Stomach (tissue), 8 donors: ENCODE measurements at regions not wholly inside any gene's neighbourhood (a gene's known extent, or its start where the extent isn't known, plus 50 kb on each side); places are given as distances from the start of the nearest gene placed in this dataset.

Source experiments
- DNase-seq, 2 donors: peaks; one replicate each; pipeline versions ENCODE4 v3.0.0 to v3.0.0-alpha.2; 2013 to 2019
- H3K27ac ChIP-seq, 5 donors: fragments of 200-600 bp in 4 of 5; sonication (generic) in 4 of 5; one replicate each; pipeline ENCODE4 v1.5.1; 2013 to 2019; ENCODE audit warnings: mild to moderate bottlenecking in 1 of 5, moderate library complexity in 1 of 5
- H3K27me3 ChIP-seq, 3 donors: fragments of 200-600 bp; sonication (generic); one replicate each; pipeline ENCODE4 v1.5.1; 2017 to 2019; ENCODE audit warnings: mixed run types in 1 of 3
- H3K36me3 ChIP-seq, 4 donors: fragments of 200-600 bp; sonication (generic); 1 replicate in 3 of 4; 2 replicates in 1 of 4; pipeline ENCODE4 v1.5.1; 2016 to 2019
- H3K4me1 ChIP-seq, 4 donors: fragments of 200-600 bp; sonication (generic); one replicate each; pipeline ENCODE4 v1.5.1; 2016 to 2019
- H3K4me3 ChIP-seq, 4 donors: fragments of 200-600 bp; sonication (generic) in 3 of 4; one replicate each; pipeline ENCODE4 v1.5.1; 2016 to 2019; ENCODE audit warnings: mild to moderate bottlenecking in 1 of 4
- H3K9me3 ChIP-seq, 4 donors: fragments of 200-600 bp; sonication (generic); one replicate each; pipeline ENCODE4 v1.5.1; 2016 to 2019
- EP300 ChIP-seq: sonication (generic); formaldehyde crosslinking; IDR thresholded peaks from one replicate; pipeline ENCODE4 v1.6.1; 2017; ENCODE audit warnings: antibody characterized with exemption
- POLR2A ChIP-seq, 4 donors: fragments of 450-650 bp; IDR thresholded peaks; one replicate each; pipeline ENCODE4 v1.6.1; 2016; ENCODE audit warnings: antibody characterized with exemption in 4 of 4, control low read depth in 2 of 4, mild to moderate bottlenecking in 1 of 4, moderate library complexity in 1 of 4
- POLR2AphosphoS5 ChIP-seq, 3 donors: sonication (generic); formaldehyde crosslinking; IDR thresholded peaks; one replicate each; pipeline ENCODE4 v1.6.1; 2016; ENCODE audit warnings: antibody characterized with exemption in 3 of 3
- WGBS, 5 donors: extraction: QIAGEN DNeasy Blood & Tissue Kit in 3 of 5; methylation state at CpG; one replicate each; pipeline versions ENCODE4 v1.1.5 to v1.1.7; 2013 to 2018; 5-methylcytosine and 5-hydroxymethylcytosine counted together
- intact Hi-C: fragments of 100-400 bp; cut with DNase I; formaldehyde crosslinking; loops from one replicate; pipeline ENCODE4 v1.15.1; 2023; ENCODE audit warnings: low total_unique reads
- TF ChIP-seq, protein P1 (sequence below), 7 experiments: fragments of 450-650 bp in 4 of 7; fragments of 200-600 bp in 3 of 7; sonication (generic) in 3 of 7; IDR thresholded peaks; one replicate each; pipeline ENCODE4 v1.5.1; 2016 to 2019; ENCODE audit warnings: antibody characterized with exemption in 7 of 7, control low read depth in 2 of 7, mild to moderate bottlenecking in 1 of 7
- donor health status: healthy with polysubstance abuse.
- donor health status: Bipolar disorder and iron deficiency.
- donor health status: healthy.

DNA sequence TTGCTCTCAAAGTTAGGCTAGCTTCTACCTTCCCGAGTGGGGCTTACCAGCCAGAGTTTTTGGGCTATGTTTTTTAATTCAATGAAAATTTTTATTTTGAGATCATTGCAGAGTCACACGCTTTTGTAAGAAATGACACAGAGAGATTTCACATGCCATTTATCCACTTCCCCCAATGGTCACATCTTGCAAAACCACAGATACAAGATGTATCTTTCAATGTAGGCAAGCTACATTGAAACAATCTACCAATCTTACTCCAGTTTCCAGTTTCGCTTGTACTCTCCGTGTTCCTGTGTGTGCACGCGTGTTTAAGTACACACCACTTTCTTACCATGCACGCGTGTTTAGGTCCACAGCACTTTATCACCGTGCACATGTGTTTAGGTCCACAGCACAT is 89.4 kb upstream of the LEP start:
- WGBS, 5 donors, result 90 to 95% (median 92%) methylated on average over 9 of the region's 9 CpGs
- intact Hi-C loops, result no loop called here
- TF ChIP-seq EP300, result no peak
- TF ChIP-seq POLR2A (IDR thresholded peaks at IDR 0.05), result no peak
- TF ChIP-seq POLR2AphosphoS5 (IDR thresholded peaks at IDR 0.05), result no peak
- TF ChIP-seq, protein P1, sequence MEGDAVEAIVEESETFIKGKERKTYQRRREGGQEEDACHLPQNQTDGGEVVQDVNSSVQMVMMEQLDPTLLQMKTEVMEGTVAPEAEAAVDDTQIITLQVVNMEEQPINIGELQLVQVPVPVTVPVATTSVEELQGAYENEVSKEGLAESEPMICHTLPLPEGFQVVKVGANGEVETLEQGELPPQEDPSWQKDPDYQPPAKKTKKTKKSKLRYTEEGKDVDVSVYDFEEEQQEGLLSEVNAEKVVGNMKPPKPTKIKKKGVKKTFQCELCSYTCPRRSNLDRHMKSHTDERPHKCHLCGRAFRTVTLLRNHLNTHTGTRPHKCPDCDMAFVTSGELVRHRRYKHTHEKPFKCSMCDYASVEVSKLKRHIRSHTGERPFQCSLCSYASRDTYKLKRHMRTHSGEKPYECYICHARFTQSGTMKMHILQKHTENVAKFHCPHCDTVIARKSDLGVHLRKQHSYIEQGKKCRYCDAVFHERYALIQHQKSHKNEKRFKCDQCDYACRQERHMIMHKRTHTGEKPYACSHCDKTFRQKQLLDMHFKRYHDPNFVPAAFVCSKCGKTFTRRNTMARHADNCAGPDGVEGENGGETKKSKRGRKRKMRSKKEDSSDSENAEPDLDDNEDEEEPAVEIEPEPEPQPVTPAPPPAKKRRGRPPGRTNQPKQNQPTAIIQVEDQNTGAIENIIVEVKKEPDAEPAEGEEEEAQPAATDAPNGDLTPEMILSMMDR (IDR thresholded peaks at IDR 0.05), result no peak

DNA sequence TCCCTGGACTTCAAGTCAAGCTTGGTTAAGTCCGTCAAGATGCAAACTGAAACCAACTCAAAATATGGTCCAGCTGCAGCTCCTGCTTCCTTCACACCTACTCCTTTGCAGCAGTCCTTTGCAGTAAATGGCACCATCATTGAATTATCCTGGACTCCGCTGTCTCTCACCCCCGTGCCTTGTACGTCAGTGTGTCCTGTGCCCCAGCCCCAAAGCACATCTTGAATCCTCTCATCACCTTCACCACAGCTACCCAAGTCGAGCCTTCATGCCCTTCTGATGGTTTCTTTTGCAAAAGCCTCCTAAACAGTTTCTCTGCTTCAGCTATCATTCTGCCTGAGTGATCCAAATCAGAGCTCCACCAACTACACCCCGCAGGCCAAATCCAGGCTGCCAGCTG is 88.4 kb upstream of the LEP start:
- WGBS, 5 donors, result 83 to 88% (median 84%) methylated on average over 6 of the region's 6 CpGs
- no peak overlapping the region for H3K4me3 ChIP-seq
- intact Hi-C loops, result no loop called here
- no peaks in the 10 kb centered on the region for H3K9me3 ChIP-seq
- H3K4me1 ChIP-seq, result no peaks in the 10 kb centered on the region
- TF ChIP-seq EP300 (no peak), POLR2A (IDR thresholded peaks at IDR 0.05) (no peak), POLR2AphosphoS5 (IDR thresholded peaks at IDR 0.05) (no peak)
- H3K27ac ChIP-seq, result no peak overlapping the region
- DNase-seq, result no peak
- peaks cover 0 to 44% (median 17%) of the 10 kb centered on the region in 3 donors for H3K27me3 ChIP-seq
- H3K36me3 ChIP-seq, result no peaks in the 10 kb centered on the region

More for the DNA sequence above, 89.4 kb upstream of the LEP start:
- Histone ChIP-seq H3K4me3 (no peak overlapping the region), H3K36me3 (no peaks in the 10 kb centered on the region), H3K9me3 (no peaks in the 10 kb centered on the region), H3K27me3 (peaks cover 0 to 43% (median 17%) of the 10 kb centered on the region in 3 donors), H3K27ac (no peak overlapping the region), H3K4me1 (no peaks in the 10 kb centered on the region)
- no peak for DNase-seq

DNA sequence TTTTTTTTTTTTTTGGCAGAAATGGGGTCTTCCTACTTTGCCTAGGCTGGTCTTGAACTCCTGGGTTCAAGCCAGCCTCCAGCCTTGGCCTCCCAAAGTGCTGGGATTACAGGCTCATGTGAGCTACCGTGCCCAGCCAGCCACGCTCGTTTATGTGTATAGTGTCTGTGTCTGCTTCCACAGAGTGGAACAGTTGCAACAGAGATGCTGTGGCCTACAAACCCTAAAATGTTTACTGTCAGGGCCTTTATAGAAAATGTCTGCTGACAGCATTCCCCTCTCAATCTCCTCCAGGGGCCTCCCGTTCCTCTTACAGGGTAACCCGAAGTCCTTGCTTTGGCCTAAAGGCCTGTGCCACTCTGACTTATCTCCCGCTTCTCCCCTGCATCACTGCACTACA is 87.6 kb upstream of the LEP start:
- Histone ChIP-seq H3K4me3 (no peak overlapping the region), H3K27me3 (peaks cover 0 to 44% (median 13%) of the 10 kb centered on the region in 3 donors), H3K4me1 (no peaks in the 10 kb centered on the region), H3K36me3 (no peaks in the 10 kb centered on the region), H3K27ac (no peak overlapping the region), H3K9me3 (no peaks in the 10 kb centered on the region)
- no peak for DNase-seq
- intact Hi-C loops, result no loop called here
- WGBS, 5 donors, result 81 to 93% (median 88%) methylated on average over 6 of the region's 6 CpGs
- TF ChIP-seq POLR2AphosphoS5 (IDR thresholded peaks at IDR 0.05) (no peak), EP300 (no peak), POLR2A (IDR thresholded peaks at IDR 0.05) (no peak)
- TF ChIP-seq, protein P1 (IDR thresholded peaks at IDR 0.05), result no peak

DNA sequence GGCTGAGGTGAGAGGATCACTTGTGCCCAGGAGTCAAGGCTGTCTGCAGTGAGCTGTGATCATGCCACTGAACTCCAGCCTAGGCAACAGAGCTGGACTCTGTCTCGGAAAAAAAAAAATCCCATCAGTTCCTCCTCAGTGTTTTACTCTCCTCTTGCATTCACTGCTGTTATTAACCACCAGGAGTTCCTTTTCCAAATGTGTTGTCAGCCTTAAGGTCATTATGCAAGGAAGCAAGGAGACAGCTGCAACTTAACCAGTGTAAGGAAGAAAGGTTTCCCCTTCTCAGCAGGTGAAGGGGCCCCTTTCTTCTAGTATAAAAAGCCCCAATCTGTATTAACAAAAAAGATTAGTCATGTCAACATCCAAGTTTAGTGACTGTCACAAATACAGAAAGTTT is 86.6 kb upstream of the LEP start:
- TF ChIP-seq, protein P1 (IDR thresholded peaks at IDR 0.05), result no peak
- TF ChIP-seq POLR2A (IDR thresholded peaks at IDR 0.05) (no peak), EP300 (no peak), POLR2AphosphoS5 (IDR thresholded peaks at IDR 0.05) (no peak)
- WGBS, 5 donors, result 59 to 72% (median 64%) methylated on average over 1 of the region's 1 CpG
- Histone ChIP-seq H3K27me3 (peaks cover 0 to 40% (median 11%) of the 10 kb centered on the region in 3 donors), H3K27ac (no peak overlapping the region), H3K36me3 (no peaks in the 10 kb centered on the region), H3K4me3 (no peak overlapping the region), H3K9me3 (no peaks in the 10 kb centered on the region), H3K4me1 (no peaks in the 10 kb centered on the region)
- intact Hi-C loops, result no loop called here
- DNase-seq, result no peak

DNA sequence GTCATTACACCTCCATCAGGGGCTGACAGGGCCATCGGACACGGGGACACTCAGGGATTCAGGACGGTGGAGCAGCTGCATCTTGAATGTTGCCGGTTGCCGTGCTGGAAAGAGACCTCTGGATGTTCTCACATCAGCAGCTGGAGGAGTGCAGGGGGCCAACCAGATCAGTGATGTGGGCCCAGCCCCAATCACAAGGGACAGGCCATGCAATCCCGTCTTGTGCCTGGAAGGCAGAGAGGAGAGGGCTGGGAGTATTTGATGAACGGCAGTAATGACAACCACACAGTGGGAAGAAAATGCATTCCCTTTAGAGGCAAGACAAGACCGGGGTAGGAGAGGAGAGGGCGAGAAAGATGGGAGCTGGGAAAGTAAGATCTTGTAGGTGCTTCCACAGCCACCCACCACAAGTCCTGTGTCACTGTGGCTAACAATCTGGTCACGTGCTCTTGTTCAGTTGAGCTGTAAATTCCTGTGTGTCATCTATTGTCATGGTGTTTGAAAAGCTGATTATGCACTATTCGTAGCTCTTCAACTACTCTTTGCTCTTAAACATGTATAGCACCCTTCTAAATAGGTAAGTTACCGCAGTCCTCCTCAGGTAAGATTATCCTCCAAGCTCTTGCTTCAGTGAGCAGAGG is 85.9 kb upstream of the LEP start:
- 48 to 64% (median 52%) methylated on average over 12 of the region's 12 CpGs for WGBS, 5 donors
- no peak for TF ChIP-seq POLR2A (IDR thresholded peaks at IDR 0.05)
- TF ChIP-seq POLR2AphosphoS5 (IDR thresholded peaks at IDR 0.05), result no peak
- TF ChIP-seq, protein P1 (IDR thresholded peaks at IDR 0.05), result no peak
- TF ChIP-seq EP300, result no peak
- no peak for DNase-seq
- Histone ChIP-seq H3K4me3 (no peak overlapping the region), H3K27me3 (peaks cover 0 to 39% (median 4%) of the 10 kb centered on the region in 3 donors), H3K27ac (no peak overlapping the region), H3K9me3 (no peaks in the 10 kb centered on the region), H3K36me3 (no peaks in the 10 kb centered on the region), H3K4me1 (no peaks in the 10 kb centered on the region)
- intact Hi-C loops, result no loop called here
